Immature natural killer cell (primary cell): ENCODE measurements at regions not wholly inside any gene's neighbourhood (a gene's known extent, or its start where the extent isn't known, plus 50 kb on each side); places are given as distances from the start of the nearest gene placed in this dataset.
"Not testable (repeated sequence)": the region's sequence is repeated elsewhere in the genome, so short reads cannot be mapped to it uniquely, and the experiment has no call there.

ENCODE experiments used
- DNase-seq, 3 donors: peaks; one replicate each; pipeline ENCODE4 v3.0.0; 2022; ENCODE audit warnings: mixed read lengths in 1 of 3
- H3K27ac Mint-ChIP-seq, 6 donors: one replicate each; pipeline ENCODE4 v1.8.0; 2020; ENCODE audit warnings: mixed read lengths in 6 of 6, mild to moderate bottlenecking in 5 of 6, inconsistent platforms in 4 of 6, moderate library complexity in 3 of 6
- H3K27me3 Mint-ChIP-seq, 3 donors: one replicate each; pipeline ENCODE4 v1.8.0; 2020 to 2021; ENCODE audit warnings: low read depth in 3 of 3, mild to moderate bottlenecking in 3 of 3, mixed read lengths in 3 of 3, moderate library complexity in 3 of 3, inconsistent platforms in 1 of 3
- H3K36me3 Mint-ChIP-seq, 3 donors: one replicate each; pipeline ENCODE4 v1.8.0; 2020; ENCODE audit warnings: mixed read lengths in 3 of 3, inconsistent platforms in 2 of 3, mild to moderate bottlenecking in 2 of 3
- H3K4me1 Mint-ChIP-seq, 2 donors: one replicate each; pipeline ENCODE4 v1.8.0; 2020; ENCODE audit warnings: inconsistent platforms in 2 of 2, mild to moderate bottlenecking in 2 of 2, mixed read lengths in 2 of 2, moderate library complexity in 1 of 2
- H3K4me3 Mint-ChIP-seq, 5 donors: one replicate each; pipeline ENCODE4 v1.8.0; 2020; ENCODE audit warnings: mild to moderate bottlenecking in 5 of 5, mixed read lengths in 5 of 5, inconsistent platforms in 3 of 5, moderate library complexity in 3 of 5
- H3K9me3 Mint-ChIP-seq, 6 donors: one replicate each; pipeline ENCODE4 v1.8.0; 2020; ENCODE audit warnings: mild to moderate bottlenecking in 6 of 6, mixed read lengths in 6 of 6, inconsistent platforms in 4 of 6, moderate library complexity in 3 of 6

- not testable (repeated sequence) for H3K27ac Mint-ChIP-seq, H3K4me1 Mint-ChIP-seq, H3K36me3 Mint-ChIP-seq, H3K9me3 Mint-ChIP-seq, H3K4me3 Mint-ChIP-seq, DNase-seq
- H3K27me3 Mint-ChIP-seq: peaks cover 1 to 20% (median 14%) of the 10 kb centered on the region in 3 donors
Measured at GRCh38 chr11:3443700-3444419, 64.9 kb upstream of the ZNF195 start.

GRCh38 chr11:3437441-3437840 lies 58.5 kb upstream of the ZNF195 start:
- not testable (repeated sequence) for H3K4me3 Mint-ChIP-seq, H3K36me3 Mint-ChIP-seq, H3K27ac Mint-ChIP-seq, H3K9me3 Mint-ChIP-seq, DNase-seq, H3K4me1 Mint-ChIP-seq
- H3K27me3 Mint-ChIP-seq: peaks cover 0 to 12% (median 11%) of the 10 kb centered on the region in 3 donors

GRCh38 chr11:3434976-3435375 lies 56.0 kb upstream of the ZNF195 start:
- DNase-seq: no peak
- Mint-ChIP-seq H3K27me3 (peaks cover 0 to 10% (median 8%) of the 10 kb centered on the region in 3 donors), H3K27ac (no peak overlapping the region), H3K9me3 (no peaks in the 10 kb centered on the region), H3K4me1 (peaks cover 5 to 6% of the 10 kb centered on the region in 2 donors), H3K4me3 (no peak overlapping the region), H3K36me3 (no peaks in the 10 kb centered on the region)

- H3K36me3 Mint-ChIP-seq, H3K9me3 Mint-ChIP-seq, H3K27ac Mint-ChIP-seq, H3K4me1 Mint-ChIP-seq, H3K4me3 Mint-ChIP-seq, DNase-seq: not testable (repeated sequence)
- peaks cover 1 to 18% (median 6%) of the 10 kb centered on the region in 3 donors for H3K27me3 Mint-ChIP-seq
Measured at GRCh38 chr11:3429191-3429590, 50.2 kb upstream of the ZNF195 start.
